ENCODE measurements at regions not wholly inside any gene's neighbourhood (a gene's known extent, or its start where the extent isn't known, plus 50 kb on each side); places are given as distances from the start of the nearest gene placed in this dataset.

DNA sequence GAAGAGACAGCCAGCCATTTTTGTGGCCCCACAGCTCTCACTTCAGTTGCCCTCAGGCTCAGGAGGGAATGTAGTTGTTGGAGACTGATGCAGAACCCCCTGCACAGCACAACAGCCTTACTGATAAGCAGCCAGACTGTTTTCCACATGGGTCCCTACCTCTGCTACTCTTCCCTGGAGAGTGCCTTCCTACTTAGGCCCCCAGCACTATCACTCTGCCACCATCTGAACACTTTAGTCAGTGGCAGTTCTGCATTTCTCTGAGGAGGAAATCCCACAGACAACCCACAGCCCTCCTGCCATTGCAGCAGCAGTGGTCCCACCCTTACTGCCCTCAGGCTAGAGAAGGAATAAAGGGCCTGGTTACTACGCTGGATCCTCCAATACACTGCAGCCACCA, 61.8 kb upstream of the PTPRD start:
- DNase-seq (ENCODE audit: low spot score) = no peak

DNA sequence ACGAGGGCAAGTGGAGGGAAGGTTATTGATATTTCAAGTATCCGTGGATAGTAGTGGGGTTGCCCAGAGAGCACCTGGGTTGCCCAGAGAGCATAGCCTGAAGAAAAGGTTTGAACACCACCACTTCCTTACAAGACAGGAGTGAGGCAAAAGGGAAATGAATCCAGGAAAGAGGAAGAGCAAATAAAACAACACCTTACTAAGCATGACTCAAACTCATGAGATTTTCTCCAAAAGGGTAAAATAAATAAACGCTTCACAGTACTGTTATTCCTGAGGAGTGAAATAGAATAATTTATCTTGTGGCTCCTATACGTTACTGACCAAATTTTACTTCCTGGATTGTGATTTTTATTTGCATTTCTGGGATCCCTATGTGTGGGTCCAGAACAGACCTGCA, 65.2 kb upstream of the PTPRD start:
- DNase-seq (ENCODE audit: low spot score) = no peak

DNA sequence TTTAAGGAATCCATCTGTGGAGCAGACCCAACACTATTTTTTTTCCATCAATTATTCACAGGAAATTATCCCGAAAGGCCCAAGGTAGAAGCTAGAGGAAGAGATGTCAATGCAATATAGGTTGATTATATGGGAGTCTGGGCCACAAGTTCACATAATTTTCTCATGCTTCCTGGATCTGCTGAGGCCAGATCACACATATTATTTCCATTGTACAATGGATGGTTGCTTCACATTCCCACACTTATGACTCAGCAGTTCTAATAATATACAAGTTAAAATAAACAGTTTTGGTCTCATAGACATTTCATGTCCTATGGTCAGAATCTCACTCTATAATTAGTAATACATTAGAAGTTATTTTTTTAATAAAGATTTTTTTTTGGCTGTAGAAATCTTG, 66.0 kb upstream of the PTPRD start:
- no peak for DNase-seq (ENCODE audit: low spot score)

DNA sequence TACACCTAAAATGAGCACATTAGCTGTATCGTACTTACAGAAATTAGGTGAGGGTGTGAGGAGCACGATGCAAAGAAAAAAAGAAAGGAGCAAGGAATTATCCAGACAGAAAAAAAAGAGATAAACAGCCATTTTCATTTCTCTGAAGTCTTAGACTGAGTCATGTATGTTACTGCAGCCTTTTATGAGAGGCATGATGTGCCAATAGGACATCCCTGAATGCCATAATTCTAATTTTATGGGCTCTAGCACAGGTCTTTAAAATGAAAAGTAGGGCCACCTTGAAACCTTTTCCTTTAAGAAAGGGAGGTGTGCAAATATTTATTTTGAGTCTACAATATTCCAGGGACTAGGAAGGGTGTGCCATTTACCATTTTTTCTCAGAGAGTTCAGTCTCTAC, 74.1 kb upstream of the PTPRD start:
- no peak for DNase-seq (ENCODE audit: low spot score)

DNA sequence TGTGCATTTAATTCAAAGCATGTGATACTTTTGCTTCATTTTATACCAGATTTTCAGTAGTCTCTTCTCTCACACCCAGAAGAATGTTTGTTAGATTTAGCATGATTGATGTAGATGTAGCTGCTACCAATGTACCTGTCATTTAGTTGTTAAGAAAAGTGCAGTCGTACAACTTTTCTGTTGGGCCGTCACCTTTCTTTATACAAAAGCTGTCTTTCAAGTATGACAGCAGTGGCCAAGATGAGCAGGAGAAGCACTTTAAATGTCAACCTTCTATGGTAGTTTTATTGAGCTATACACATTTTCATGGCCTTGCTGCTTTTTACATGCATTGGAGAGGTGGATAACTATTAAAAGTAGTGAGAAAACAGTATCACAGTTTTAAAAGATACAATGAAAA, 77.7 kb upstream of the PTPRD start:
- DNase-seq (ENCODE audit: low spot score) = no peak

DNA sequence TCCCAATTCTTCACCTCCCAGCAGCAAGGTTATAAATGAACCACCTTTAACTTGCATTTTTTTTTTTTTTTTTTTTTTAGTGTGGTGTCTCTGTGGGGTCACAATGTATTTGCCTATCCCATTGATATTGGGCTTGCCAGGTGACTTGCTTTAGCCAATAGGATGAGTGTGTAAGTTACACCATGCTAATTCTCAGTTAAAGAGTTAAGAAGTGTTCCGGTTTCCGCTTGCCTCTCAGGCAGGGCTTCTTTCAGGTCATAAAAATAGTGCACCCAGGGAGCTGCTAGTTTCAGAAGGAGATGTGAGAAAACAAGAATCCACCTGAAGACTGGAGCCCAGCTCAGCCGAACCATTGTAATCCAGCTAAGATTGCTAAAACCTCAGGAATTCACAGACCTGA, 84.2 kb upstream of the PTPRD start:
- DNase-seq (ENCODE audit: low spot score) = no peak

DNA sequence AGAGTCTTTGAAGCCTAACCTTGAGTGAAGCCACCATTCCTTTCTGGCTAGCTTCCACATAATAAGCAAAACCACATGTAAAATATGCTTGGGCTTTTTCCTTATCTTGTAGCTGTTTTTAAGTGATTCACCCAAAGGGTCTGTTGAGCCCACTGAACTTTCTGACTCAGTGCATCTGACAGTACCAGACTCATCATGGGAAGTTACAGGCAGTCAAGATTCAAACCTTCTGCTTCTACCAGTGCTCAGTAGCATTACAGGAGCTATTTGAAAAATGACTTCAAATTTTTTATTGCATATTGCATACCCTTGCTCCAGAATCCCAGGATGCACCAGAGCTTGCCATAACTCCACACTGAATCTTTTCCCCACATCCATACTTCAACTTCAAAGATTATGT, 87.5 kb upstream of the PTPRD start:
- no peak for DNase-seq (ENCODE audit: low spot score)

DNA sequence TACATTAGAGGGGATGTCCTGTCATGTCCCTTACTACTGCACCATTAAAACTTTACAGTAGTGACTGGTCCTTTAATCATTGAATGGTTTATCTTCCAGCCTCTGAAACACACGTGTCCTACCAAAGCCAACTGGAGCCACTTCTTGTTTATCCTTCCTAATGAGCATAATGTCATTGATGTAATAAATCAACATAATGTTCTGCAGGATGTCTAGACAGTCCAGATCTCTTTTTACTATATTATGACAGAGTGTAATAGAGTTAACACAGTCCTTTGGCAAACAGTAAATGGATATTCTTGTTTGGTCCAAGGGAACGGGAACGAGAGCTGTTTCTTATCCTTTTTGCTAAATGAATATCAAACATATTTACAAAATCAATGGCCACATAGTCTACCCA, 88.1 kb upstream of the PTPRD start:
- no peak for DNase-seq (ENCODE audit: low spot score)

DNA sequence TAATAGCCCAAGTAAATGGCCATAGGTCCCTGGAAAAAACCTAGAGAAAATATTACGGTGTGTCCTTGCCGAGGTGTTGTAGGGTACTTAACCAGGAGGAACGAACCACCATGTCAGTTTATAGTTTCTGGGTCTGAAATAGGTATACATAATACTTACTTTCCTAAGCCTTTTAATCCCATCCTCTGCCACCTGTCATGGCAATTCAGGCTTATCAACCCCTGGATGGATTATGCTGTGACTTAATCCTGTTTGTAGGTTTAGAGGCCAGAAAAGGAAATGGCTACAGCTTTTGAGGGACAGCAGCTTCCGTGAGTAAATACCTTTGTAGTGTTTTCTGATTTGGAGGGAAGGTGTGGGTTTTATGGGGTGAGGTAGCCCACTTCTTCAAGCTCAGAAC, 89.1 kb upstream of the PTPRD start:
- no peak for DNase-seq (ENCODE audit: low spot score)

DNA sequence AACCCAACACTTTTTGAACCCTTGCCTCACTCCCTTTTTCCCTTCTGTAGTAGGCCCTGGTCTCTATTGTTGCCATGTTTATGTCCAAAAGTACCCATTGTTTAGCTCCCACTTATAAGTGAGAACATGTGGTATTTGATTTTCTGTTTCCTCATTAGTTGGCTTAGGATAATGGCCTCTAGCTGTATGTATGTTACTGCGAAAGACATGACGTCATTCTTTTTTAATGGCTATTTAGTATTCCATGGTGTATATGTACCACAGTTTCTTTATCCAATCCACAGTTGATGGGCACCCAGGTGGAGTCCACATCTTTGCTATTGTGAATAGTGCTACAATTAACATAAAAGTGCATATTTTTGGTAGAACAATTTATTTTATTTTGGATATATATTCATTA, 90.3 kb upstream of the PTPRD start:
- DNase-seq (ENCODE audit: low spot score) = no peak

DNA sequence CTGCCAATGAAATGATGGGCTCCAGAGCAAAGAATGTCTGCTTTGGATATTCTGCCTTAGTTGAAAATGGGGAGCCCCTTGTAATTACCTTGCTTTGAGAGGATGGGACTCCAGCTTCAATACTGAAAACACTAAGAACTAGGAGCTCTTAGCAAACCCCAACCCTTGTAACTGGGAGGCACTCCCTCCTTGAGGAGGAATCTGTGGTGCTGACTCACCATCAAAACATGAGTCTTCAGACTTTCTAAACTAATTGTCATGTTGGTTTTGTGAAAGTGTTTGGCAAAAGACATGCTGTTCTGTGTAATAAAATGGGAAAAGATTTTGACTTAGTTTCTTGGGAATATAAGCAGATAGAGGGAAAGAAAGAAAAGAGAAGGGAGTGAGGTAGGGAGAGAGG, 91.9 kb upstream of the PTPRD start:
- no peak for DNase-seq (ENCODE audit: low spot score)

DNA sequence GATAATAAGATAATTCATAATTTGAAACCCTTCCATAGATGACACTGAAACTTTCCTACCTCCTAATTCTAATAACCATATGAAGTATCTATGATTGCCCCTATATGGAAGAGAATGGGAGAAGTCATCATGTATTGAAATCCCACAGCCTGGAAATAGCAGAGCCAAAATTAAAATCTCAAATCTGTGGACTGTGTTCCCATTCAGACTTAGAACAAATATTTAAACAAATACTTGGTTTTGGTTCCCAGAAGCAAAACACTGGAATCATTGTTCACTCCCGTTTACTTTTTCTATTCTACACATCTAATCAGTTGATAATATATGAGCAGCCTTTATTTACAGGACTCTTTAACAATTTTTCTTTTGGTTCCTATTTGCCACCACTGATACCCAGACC, 92.6 kb upstream of the PTPRD start:
- DNase-seq (ENCODE audit: low spot score) = no peak

DNA sequence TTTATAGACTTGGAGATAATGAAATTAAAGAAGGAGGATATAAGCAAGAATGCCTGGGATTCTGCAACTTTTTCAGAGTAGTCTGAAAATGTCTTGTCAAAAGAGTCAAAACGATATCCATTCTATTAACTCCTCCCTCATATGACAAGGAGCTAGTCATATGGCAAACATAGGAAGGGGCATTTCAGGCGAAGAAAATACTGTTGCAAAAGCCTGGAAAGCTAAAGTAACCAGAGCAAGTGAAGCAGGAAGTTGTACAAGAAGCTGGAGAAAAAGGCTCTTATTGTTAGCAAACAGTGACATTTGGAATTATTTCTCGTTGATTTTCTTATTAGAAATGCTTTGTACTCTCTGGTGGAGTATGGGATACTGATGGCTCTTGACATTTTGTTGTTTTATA, 94.0 kb upstream of the PTPRD start:
- DNase-seq (ENCODE audit: low spot score) = no peak

DNA sequence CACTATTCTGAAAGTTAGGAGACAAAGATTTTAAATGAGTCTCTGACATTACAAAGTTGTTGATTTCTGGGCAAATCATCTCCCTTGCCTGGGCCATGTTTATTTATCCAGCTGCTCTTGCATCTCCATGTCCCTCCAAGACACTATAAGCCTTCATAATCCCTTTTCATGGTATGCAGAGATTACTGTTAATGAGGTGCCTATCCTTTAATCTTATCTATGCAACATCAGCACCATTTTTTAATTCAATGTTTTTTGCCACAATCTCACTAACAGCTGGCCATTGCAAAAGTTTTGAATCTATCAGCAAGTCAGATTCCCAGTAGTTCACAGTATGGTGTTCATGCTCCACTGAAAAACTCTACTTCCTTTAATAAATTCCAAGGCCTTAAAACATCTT, 108.5 kb upstream of the PTPRD start:
- no peak for DNase-seq (ENCODE audit: low spot score)

DNA sequence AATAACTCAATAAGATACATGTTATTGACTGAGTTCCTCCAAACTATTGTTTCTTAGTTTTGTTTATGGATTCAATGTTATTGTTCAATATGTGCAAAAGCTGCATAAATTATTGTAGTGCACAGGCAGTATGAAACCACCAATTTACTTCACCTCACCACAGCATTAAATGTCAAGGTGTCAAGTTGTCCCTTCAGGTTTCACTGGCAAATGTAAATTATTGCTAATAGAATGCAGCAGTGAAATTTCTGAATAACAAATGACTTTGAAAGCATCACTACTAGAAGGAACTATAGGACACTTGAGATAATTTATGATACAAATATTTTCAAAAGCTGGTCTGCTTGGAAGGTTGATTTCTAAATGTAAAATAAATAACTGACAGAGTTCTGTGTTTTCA, 116.4 kb upstream of the PTPRD start:
- no peak for DNase-seq (ENCODE audit: low spot score)

DNA sequence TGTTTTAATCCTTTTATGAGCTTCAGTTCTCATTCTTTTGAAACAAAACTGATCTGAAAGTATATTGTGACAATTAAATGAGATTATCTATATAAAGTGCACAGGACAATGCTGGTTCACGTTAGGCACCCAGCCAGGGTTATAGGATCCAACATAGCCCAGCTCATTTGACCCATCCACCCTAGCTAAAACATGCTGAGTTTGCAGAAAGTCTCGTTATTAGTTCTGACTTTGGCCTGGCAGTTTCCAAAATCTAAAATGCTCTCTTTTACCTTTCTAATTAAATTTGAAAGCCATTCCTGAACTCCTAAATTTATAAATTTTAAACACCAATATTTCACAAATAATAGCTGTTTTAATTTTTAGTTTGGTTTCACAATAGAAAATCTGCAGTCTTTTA, 131.9 kb upstream of the PTPRD start:
- DNase-seq (ENCODE audit: low spot score) = no peak

DNA sequence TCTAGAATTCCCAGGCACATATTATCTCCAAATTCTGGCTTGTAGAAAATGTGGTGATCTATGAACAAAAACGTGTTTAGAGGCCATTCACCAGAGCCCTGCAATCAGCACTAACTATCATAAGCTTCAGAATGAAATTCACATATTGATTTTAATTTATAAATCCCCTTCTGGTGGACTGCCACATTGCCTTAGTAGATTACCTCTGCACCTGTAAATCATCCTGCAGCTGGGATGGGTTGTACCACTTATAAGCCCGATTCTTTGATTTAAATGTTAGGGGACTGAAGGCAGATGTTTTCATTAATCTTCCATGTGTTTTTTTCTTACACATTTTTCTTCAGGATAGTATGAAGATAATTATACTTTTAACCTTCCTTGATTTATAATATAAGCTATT, 140.7 kb upstream of the PTPRD start:
- no peak for DNase-seq (ENCODE audit: low spot score)

DNA sequence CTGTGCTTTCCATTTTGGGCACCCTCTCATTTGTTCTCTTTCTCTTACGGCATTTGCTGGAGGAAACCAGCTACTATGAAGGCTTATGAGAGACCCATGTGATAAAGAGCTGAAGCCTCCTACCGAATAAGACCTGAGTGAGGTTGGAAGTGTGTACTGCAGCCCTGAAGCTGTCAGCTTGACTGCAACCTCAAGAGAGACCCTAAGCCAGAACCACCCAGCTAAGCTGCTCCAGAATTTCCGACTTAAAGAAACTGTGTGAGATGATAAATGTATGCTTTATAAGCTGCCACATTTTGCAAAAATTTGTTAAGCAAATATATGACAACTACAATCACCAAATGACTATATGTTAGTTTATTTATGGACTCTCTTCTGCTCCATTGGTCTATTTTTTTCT, 151.7 kb upstream of the PTPRD start:
- no peak for DNase-seq (ENCODE audit: low spot score)

DNA sequence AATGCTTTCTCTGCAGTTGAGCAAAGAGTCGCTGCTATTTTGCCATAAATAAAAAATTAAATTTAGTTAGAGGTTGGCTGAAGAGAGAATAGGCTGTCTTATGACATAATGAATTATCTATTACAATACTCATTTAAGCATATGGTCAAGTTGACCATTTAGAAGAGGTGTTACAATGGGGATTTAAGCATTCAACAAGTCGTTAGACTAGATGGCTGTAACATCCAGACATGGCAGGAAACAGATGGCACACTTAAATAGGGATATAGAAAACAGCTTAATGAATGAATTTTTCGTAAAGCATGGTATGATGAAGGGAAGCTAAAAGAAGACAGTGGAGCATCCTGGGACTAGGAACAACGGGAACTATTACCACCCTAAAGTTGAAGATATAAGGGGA, 160.3 kb upstream of the PTPRD start:
- DNase-seq (ENCODE audit: low spot score) = no peak

DNA sequence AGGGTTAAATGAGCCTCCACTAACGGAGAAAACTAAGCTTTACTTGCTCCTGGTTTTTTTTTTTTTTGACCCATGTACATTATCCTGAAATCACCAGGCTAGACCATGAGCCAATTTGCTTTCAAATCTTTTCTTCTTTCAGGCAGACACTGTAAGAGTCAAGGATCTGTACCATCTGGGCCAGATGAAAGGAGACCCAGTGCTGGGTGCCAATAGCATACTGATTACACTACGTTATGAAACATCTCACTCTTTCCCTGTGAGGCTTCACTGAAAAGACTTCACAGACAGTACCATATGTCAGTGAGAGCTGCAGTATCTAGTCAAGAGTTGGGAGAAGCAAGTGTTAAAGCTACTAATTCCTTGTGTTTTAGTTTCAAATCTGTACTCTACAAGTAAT, 161.2 kb upstream of the PTPRD start:
- no peak for DNase-seq (ENCODE audit: low spot score)

DNA sequence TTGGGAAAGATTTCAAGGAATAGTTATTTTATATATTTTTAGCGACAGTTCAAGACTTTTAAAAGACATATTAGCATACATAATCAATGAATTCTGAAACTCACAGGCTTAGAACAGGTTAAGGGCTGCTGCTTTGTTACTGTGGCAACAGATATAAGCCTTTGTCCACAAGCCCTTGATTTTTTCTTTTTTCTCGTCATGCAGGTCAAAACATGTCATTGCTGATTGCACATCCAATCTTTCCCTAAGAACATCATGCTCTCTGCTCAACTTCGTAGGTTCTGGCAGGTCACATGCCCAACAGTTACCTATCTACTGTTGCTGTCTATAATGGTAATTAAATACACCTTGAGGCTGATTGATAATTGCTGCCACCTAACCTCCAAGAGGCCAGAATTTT, 172.5 kb upstream of the PTPRD start:
- no peak for DNase-seq (ENCODE audit: low spot score)

DNA sequence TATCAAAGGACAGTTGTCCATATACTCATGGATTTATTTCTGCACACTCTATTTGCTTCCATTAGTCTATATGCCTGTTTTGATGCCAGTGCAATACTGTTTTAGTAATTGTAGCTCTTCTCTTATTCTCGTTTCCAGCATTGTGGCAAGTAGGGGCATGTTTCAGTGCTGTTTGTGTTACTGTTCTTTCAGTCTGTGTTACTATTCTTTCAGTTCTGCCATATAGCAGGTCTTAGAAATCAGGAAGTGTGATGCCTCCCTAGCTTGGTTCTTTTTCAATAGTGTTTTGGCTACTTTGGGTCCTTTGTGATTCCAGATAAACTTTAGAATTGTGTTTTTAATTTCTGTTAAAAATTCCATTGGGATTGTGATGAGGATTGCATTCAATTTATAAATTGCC, 180.5 kb upstream of the PTPRD start:
- DNase-seq (ENCODE audit: low spot score) = no peak

DNA sequence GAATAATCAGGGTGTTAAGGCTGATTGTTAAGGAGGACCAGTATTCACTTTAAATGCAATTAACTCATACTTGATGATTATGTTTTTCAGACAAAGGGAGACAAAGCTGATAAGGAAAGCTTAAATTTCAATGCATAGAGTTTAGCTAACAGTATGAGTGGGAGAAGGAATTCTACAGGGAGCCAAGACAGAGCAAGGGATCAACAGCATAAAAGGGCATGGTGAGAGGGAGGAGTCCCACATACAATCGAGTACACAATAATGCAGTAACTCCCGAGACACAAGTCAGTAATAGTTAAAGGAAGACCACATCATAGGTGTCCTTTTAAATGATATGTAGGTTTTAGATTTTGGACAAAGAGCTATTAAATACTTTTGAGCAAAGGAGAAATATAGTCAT, 191.7 kb upstream of the PTPRD start:
- DNase-seq (ENCODE audit: low spot score) = no peak

DNA sequence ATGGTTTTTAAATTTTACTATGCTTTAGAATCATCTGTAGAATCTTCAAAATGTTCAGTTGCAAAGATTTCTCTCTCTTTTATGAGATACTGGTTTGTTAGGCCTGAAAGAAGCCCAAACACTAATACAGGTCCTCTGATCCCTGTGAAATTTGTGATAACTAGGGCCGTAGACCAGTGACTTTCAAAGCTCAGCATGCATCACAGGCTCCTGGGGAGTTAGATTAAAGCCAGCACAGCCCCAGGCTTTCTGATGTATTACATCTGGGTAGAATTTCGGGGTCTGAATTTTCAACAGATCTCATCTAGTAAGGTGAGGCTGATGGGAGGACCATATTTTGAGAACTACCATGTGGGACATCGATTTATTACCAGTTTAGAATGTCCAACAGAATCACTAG, 194.1 kb upstream of the PTPRD start:
- no peak for DNase-seq (ENCODE audit: low spot score)

DNA sequence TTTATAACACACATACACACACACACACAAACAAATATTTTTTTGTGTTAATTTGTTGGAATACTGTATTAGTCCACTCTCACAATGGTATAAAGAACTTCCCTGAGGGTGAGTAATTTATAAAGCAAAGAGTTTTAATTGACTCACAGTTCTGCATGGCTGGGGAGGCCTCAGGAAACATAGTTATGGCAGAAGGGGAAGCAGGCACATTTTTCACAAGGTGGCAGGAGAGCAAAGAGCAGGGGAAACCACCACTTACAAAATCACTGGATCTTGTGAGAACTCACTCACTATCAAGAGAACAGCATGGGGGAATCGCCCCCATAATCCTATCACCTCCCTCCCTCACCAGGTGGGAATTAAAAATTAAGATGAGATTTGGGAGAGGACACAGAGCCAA, 205.4 kb upstream of the PTPRD start:
- no peak for DNase-seq (ENCODE audit: low spot score)

Measured in HuH-7 (cell line).